ENCODE measurements at regions not wholly inside any gene's neighbourhood (a gene's known extent, or its start where the extent isn't known, plus 50 kb on each side); places are given as distances from the start of the nearest gene placed in this dataset.
"Not testable (repeated sequence)": the region's sequence is repeated elsewhere in the genome, so short reads cannot be mapped to it uniquely, and the experiment has no call there.

GRCh38 chr12:105679982-105680381 is 349.5 kb downstream of the C12orf75 start:
- Histone ChIP-seq H3K4me1 (peaks cover 6 to 30% (median 20%) of the 10 kb centered on the region in 3 donors), H3K4me3 (no peak overlapping the region), H3K27me3 (no peaks in the 10 kb centered on the region), H3K9me3 (no peaks in the 10 kb centered on the region), H3K36me3 (no peaks in the 10 kb centered on the region), H3K27ac (no peak overlapping the region)
- no peak for ATAC-seq
- TF ChIP-seq CTCF (IDR thresholded peaks at IDR 0.05) (no peak), POLR2A (IDR thresholded peaks at IDR 0.05) (no peak), POLR2AphosphoS5 (IDR thresholded peaks at IDR 0.05) (no peak), EP300 (IDR thresholded peaks at IDR 0.05) (no peak)
- WGBS, 2 donors (ENCODE audit: low coverage in 1 of 2): 83% methylated on average over 1 of the region's 1 CpG; no CpG with 5 or more reads in 1 of the 2 donors

DNA sequence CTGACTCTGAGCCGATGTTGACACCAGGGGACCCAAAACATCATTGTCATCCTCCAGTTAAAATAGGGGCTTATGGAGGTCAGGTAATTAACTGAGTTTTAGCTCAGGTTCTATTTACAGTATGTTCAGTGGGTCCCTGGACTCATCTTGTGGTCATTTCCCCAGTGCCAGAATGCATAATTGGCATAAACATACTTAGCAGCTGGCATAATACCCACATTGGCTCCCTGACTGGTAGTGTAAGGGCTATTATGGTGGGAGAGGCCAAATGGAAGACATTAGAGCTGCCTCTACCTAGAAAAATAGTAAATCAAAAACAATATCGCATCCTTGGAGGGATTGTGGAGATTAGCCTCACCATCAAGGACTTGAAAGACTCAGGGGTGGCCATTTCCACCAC is 350.9 kb downstream of the C12orf75 start:
- no peak for ATAC-seq
- H3K27ac ChIP-seq: no peak overlapping the region
- H3K9me3 ChIP-seq: no peaks in the 10 kb centered on the region
- no peaks in the 10 kb centered on the region for H3K36me3 ChIP-seq
- peaks cover 0 to 17% (median 6%) of the 10 kb centered on the region in 3 donors for H3K4me1 ChIP-seq
- TF ChIP-seq CTCF (IDR thresholded peaks at IDR 0.05): no peak
- no peak for TF ChIP-seq EP300 (IDR thresholded peaks at IDR 0.05)
- TF ChIP-seq POLR2A (IDR thresholded peaks at IDR 0.05): no peak
- TF ChIP-seq POLR2AphosphoS5 (IDR thresholded peaks at IDR 0.05): no peak
- no peak overlapping the region for H3K4me3 ChIP-seq
- H3K27me3 ChIP-seq: no peaks in the 10 kb centered on the region
- WGBS, 2 donors (ENCODE audit: low coverage in 1 of 2): 94 to 100% methylated on average over 2 of the region's 2 CpGs

DNA sequence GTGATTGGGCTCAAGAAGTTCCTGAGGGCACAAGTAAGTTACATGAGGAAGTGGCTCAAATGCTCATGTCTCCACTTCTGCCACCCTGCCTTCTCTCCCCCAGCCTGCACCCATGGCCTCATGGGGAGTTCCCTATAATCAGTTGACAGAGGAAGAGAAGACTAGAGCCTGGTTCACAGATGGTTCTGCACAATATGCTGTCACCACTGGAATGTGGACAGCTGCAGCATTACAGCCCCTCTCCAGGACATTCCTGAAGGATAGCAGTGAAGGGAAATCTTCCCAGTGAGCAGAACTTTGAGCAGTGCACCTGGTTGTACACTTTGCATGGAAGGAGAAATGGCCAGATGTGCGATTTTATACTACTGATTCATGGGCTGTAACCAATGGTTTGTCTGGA is 352.3 kb downstream of the C12orf75 start:
- H3K27me3 ChIP-seq, H3K4me1 ChIP-seq, H3K27ac ChIP-seq, H3K36me3 ChIP-seq, H3K4me3 ChIP-seq, ATAC-seq, H3K9me3 ChIP-seq: not testable (repeated sequence)
- 86% methylated on average over 1 of the region's 1 CpG; no CpG with 5 or more reads in 1 of the 2 donors for whole genome bisulfite sequencing, 2 donors (ENCODE audit: low coverage in 1 of 2)

GRCh38 chr12:105683836-105684235 is 353.3 kb downstream of the C12orf75 start:
- ATAC-seq, H3K27ac ChIP-seq, H3K4me3 ChIP-seq, H3K36me3 ChIP-seq, H3K4me1 ChIP-seq, H3K9me3 ChIP-seq, H3K27me3 ChIP-seq: not testable (repeated sequence)
- 90 to 96% methylated on average over 3 of the region's 4 CpGs for WGBS, 2 donors (ENCODE audit: low coverage in 1 of 2)

- Histone ChIP-seq H3K4me3 (no peak overlapping the region), H3K27me3 (no peaks in the 10 kb centered on the region), H3K27ac (no peak overlapping the region), H3K36me3 (no peaks in the 10 kb centered on the region), H3K9me3 (peaks cover 0 to 4% (median 0%) of the 10 kb centered on the region in 3 donors), H3K4me1 (no peaks in the 10 kb centered on the region)
- WGBS, 2 donors (ENCODE audit: low coverage in 1 of 2): 80% methylated on average over 1 of the region's 3 CpGs; no CpG with 5 or more reads in 1 of the 2 donors
- TF ChIP-seq EP300 (IDR thresholded peaks at IDR 0.05) (no peak), POLR2AphosphoS5 (IDR thresholded peaks at IDR 0.05) (no peak), CTCF (IDR thresholded peaks at IDR 0.05) (no peak), POLR2A (IDR thresholded peaks at IDR 0.05) (no peak)
- no peak for ATAC-seq
Measured at GRCh38 chr12:105698075-105698474, 367.6 kb downstream of the C12orf75 start.

DNA sequence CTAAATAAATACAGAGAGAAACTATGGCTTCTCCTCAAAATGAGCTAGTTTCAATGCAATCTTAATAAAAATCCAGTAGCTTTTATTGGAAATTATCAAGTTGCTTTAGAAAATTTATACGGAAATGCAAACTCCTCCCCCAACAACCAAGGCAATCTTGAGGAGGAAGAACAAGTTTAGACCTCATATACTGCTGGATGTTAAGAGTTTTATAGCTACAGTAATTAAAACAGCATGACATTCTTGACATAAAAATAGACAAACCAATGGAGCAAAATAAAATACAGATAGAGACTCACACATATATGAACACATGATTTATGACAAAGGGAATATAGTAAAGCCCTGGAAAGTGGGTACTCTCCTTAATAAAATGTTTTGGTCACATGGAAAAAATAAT is 368.7 kb downstream of the C12orf75 start:
- Histone ChIP-seq H3K9me3 (peaks cover 0 to 4% (median 0%) of the 10 kb centered on the region in 3 donors), H3K36me3 (no peaks in the 10 kb centered on the region), H3K4me3 (no peak overlapping the region), H3K27me3 (no peaks in the 10 kb centered on the region), H3K4me1 (no peaks in the 10 kb centered on the region), H3K27ac (no peak overlapping the region)
- 89 to 100% methylated on average over 1 of the region's 1 CpG for WGBS, 2 donors (ENCODE audit: low coverage in 1 of 2)
- TF ChIP-seq CTCF (IDR thresholded peaks at IDR 0.05) (no peak), POLR2AphosphoS5 (IDR thresholded peaks at IDR 0.05) (no peak), POLR2A (IDR thresholded peaks at IDR 0.05) (no peak), EP300 (IDR thresholded peaks at IDR 0.05) (no peak)
- no peak for ATAC-seq
